ENCODE measurements at regions not wholly inside any gene's neighbourhood (a gene's known extent, or its start where the extent isn't known, plus 50 kb on each side); places are given as distances from the start of the nearest gene placed in this dataset.

GRCh38 chr9:119441338-119441737, 72.1 kb upstream of the BRINP1 start:
- no peak for DNase-seq

GRCh38 chr9:119436261-119436660, 67.0 kb upstream of the BRINP1 start:
- no peak for DNase-seq

- no peak for DNase-seq
Observed at GRCh38 chr9:119435076-119435475, 65.8 kb upstream of the BRINP1 start.

- DNase-seq: no peak
Observed at GRCh38 chr9:119432428-119432827, 63.2 kb upstream of the BRINP1 start.

- no peak for DNase-seq
Observed at GRCh38 chr9:119429302-119429701, 60.1 kb upstream of the BRINP1 start.

GRCh38 chr9:119420231-119420630, 51.0 kb upstream of the BRINP1 start:
- DNase-seq: no peak

All from NCI-H1694 (cell line).